Glutamatergic neuron (in vitro differentiated cells): ENCODE measurements at regions not wholly inside any gene's neighbourhood (a gene's known extent, or its start where the extent isn't known, plus 50 kb on each side); places are given as distances from the start of the nearest gene placed in this dataset.

ENCODE experiments used
- DNase-seq: peaks from one replicate; pipeline ENCODE4 v3.0.0; 2022
- H3K27ac Mint-ChIP-seq: one replicate; pipeline ENCODE4 v1.8.0; 2020; ENCODE audit warnings: mild to moderate bottlenecking, mixed read lengths, inconsistent platforms; ENCODE audit not compliant: unreplicated experiment
- H3K27me3 Mint-ChIP-seq: one replicate; pipeline ENCODE4 v1.8.0; 2020; ENCODE audit warnings: mild to moderate bottlenecking, moderate library complexity, mixed read lengths, inconsistent platforms; ENCODE audit not compliant: unreplicated experiment
- H3K36me3 Mint-ChIP-seq: one replicate; pipeline ENCODE4 v1.8.0; 2020; ENCODE audit warnings: mild to moderate bottlenecking, mixed read lengths, inconsistent platforms; ENCODE audit not compliant: unreplicated experiment
- H3K4me1 Mint-ChIP-seq: one replicate; pipeline ENCODE4 v1.8.0; 2020; ENCODE audit warnings: mild to moderate bottlenecking, low read depth, mixed read lengths, inconsistent platforms; ENCODE audit not compliant: unreplicated experiment
- H3K4me3 Mint-ChIP-seq: one replicate; pipeline ENCODE4 v1.8.0; 2020; ENCODE audit warnings: mild to moderate bottlenecking, mixed read lengths, inconsistent platforms; ENCODE audit not compliant: unreplicated experiment
- H3K9me3 Mint-ChIP-seq: one replicate; pipeline ENCODE4 v1.8.0; 2020; ENCODE audit warnings: mild to moderate bottlenecking, moderate library complexity, mixed read lengths, inconsistent platforms; ENCODE audit not compliant: unreplicated experiment
- TF ChIP-seq, protein P1 (sequence below): fragments of 200-600 bp; sonication (generic); IDR thresholded peaks from one replicate; pipeline ENCODE4 v1.5.0; 2021; ENCODE audit not compliant: partially characterized antibody, unreplicated experiment

- no peak overlapping the region for H3K4me3 Mint-ChIP-seq
- no peaks in the 10 kb centered on the region for H3K4me1 Mint-ChIP-seq
- H3K36me3 Mint-ChIP-seq: no peaks in the 10 kb centered on the region
- no peaks in the 10 kb centered on the region for H3K27me3 Mint-ChIP-seq
- no peak for DNase-seq
- TF ChIP-seq, protein P1, sequence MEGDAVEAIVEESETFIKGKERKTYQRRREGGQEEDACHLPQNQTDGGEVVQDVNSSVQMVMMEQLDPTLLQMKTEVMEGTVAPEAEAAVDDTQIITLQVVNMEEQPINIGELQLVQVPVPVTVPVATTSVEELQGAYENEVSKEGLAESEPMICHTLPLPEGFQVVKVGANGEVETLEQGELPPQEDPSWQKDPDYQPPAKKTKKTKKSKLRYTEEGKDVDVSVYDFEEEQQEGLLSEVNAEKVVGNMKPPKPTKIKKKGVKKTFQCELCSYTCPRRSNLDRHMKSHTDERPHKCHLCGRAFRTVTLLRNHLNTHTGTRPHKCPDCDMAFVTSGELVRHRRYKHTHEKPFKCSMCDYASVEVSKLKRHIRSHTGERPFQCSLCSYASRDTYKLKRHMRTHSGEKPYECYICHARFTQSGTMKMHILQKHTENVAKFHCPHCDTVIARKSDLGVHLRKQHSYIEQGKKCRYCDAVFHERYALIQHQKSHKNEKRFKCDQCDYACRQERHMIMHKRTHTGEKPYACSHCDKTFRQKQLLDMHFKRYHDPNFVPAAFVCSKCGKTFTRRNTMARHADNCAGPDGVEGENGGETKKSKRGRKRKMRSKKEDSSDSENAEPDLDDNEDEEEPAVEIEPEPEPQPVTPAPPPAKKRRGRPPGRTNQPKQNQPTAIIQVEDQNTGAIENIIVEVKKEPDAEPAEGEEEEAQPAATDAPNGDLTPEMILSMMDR: no peak
- H3K27ac Mint-ChIP-seq: no peak overlapping the region
- H3K9me3 Mint-ChIP-seq: no peaks in the 10 kb centered on the region
Observed at GRCh38 chr5:143758015-143758414, 53.9 kb upstream of the HMHB1 start.

DNA sequence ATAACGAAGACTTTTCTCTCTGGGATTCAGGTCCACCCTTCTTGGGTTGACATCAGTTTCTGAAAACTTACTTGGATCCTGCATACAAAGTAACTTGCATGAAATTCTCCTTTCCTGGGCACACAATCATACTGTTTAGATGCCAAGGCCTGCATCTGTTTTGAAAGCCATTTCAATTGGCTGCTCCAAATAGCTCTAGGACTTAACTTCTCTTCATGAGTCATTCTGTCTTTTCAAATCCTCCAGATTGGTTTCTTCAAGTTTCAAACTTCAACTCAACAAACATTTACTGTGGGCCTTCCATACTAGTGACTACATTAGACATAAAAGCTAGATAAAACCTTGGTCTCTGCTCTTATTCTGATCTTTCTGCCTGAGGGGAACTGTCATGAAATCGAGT, 54.8 kb upstream of the HMHB1 start:
- Mint-ChIP-seq H3K9me3 (no peaks in the 10 kb centered on the region), H3K36me3 (no peaks in the 10 kb centered on the region), H3K4me3 (no peak overlapping the region), H3K27me3 (no peaks in the 10 kb centered on the region), H3K27ac (no peak overlapping the region), H3K4me1 (no peaks in the 10 kb centered on the region)
- DNase-seq: no peak
- TF ChIP-seq, protein P1: no peak

- Mint-ChIP-seq H3K4me3 (no peak overlapping the region), H3K4me1 (no peaks in the 10 kb centered on the region), H3K9me3 (no peaks in the 10 kb centered on the region), H3K27ac (no peak overlapping the region), H3K27me3 (no peaks in the 10 kb centered on the region), H3K36me3 (no peaks in the 10 kb centered on the region)
- TF ChIP-seq, protein P1: no peak
- no peak for DNase-seq
Observed at GRCh38 chr5:143755966-143756365, 56.0 kb upstream of the HMHB1 start.

GRCh38 chr5:143752165-143752850, 59.7 kb upstream of the HMHB1 start:
- Mint-ChIP-seq H3K36me3 (no peaks in the 10 kb centered on the region), H3K9me3 (no peaks in the 10 kb centered on the region), H3K4me3 (no peak overlapping the region), H3K27ac (no peak overlapping the region), H3K4me1 (no peaks in the 10 kb centered on the region), H3K27me3 (no peaks in the 10 kb centered on the region)
- no peak for DNase-seq
- TF ChIP-seq, protein P1: no peak

DNA sequence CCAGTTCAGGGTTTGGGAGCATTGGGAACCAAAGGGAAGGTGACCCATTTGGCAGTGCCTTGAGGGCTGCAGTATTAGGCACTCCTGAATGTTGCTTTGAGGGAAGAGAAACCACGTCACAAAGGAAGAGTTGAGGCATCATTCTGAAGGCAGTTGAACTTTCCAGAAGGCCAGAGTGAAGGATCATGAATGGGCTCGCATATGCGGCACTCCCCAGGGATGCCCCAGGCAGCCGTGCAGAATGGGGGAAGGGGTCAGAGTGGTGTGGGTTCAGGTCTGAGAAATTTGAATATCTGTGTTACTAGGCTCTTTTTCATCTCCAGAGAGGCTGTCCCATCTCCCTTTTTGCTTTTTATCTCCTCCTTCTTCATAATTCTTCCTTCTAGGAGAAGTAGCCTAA, 60.6 kb upstream of the HMHB1 start:
- no peaks in the 10 kb centered on the region for H3K27me3 Mint-ChIP-seq
- no peak for DNase-seq
- no peak overlapping the region for H3K27ac Mint-ChIP-seq
- no peaks in the 10 kb centered on the region for H3K9me3 Mint-ChIP-seq
- TF ChIP-seq, protein P1: no peak
- no peaks in the 10 kb centered on the region for H3K4me1 Mint-ChIP-seq
- H3K4me3 Mint-ChIP-seq: no peak overlapping the region
- H3K36me3 Mint-ChIP-seq: no peaks in the 10 kb centered on the region
